ENCODE measurements at regions not wholly inside any gene's neighbourhood (a gene's known extent, or its start where the extent isn't known, plus 50 kb on each side); places are given as distances from the start of the nearest gene placed in this dataset.

DNA sequence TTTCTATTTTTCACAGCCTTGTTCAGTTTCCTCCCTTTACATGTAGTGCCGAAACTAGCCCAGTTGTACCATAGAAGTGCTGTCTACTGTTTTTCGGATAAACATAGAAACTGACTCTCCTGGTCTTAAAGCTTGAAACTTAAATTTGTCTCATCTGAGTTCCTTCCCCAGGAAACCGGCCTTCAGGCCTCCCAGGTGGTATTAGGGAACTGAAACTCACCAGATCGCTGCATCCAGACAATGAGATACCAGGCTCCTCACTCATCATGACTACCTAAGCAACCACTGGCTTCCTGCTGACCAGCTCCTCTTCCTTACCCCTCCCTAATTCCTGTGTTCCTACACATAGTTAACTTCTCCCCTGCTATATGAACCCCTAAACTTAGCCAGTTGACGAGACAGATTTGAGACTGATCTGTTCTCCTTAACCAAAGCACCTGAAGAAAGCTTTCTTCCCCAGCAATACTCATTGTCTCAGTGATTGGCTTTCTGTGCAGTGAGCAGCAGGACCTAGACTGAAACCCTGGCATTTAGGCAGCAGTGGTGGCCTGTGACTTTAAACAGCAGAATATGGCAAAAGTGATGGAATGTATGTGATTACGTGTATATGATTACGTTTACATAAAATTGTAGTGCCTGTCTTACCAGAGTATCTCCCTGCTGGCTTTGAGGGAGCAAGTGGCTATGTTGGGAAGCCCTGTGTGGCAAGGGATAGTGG is 959.1 kb upstream of the LCORL start:
- TF ChIP-seq CTCF (conservative IDR thresholded peaks at IDR 0.05; ENCODE audit: low read length): no peak
- no peak for DNase-seq (ENCODE audit: low read depth)
- no peak overlapping the region for H3K4me3 ChIP-seq (ENCODE audit: low read length)

GRCh38 chr4:18976884-18977283 is 955.3 kb upstream of the LCORL start:
- no peak for TF ChIP-seq CTCF (conservative IDR thresholded peaks at IDR 0.05; ENCODE audit: low read length)
- DNase-seq (ENCODE audit: low read depth): no peak
- H3K4me3 ChIP-seq (ENCODE audit: low read length): no peak overlapping the region

DNA sequence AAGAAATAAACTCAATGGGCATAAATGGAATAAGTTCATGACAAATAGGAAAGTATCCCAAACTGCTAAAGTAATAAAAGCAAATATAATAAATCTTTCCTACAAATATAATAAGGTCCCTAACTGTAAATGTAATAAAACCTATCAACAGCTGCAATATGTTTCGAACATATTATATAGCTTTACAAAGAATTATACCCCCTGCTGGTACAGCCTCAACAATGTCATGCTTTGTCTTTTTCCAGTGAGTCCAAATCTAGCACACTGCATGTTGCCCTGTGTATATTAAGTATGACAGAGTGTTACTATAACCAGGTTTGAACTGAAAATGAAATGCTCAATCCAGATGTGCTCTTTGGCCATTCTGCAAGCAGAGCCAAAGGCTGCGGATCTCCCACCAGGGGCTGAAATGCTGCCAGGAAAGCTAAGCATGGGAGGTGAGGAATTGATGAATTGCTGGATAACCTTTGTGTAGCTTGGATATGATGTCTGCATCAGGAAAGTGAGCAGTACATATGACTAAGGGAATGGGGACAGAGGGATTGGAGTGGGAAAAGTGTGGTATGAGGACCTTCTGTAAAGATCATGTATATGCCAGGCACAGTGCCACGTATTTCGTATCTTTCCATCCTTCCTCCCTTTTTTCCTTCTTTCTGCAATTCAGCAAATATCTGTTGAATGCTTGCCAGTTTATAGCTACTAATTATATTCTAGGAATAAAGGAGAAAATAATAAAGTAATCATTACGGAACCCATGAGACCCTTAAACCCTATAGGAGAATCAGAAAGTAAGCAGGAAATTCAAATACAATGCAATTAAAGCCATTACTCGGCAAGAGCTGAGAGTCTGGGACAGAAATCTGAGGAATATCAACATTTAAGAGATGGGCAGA is 954.6 kb upstream of the LCORL start:
- no peak overlapping the region for H3K4me3 ChIP-seq (ENCODE audit: low read length)
- no peak for TF ChIP-seq CTCF (conservative IDR thresholded peaks at IDR 0.05; ENCODE audit: low read length)
- no peak for DNase-seq (ENCODE audit: low read depth)

GRCh38 chr4:18973296-18973695 is 951.7 kb upstream of the LCORL start:
- DNase-seq (ENCODE audit: low read depth): no peak
- no peak for TF ChIP-seq CTCF (conservative IDR thresholded peaks at IDR 0.05; ENCODE audit: low read length)
- no peak overlapping the region for H3K4me3 ChIP-seq (ENCODE audit: low read length)

DNA sequence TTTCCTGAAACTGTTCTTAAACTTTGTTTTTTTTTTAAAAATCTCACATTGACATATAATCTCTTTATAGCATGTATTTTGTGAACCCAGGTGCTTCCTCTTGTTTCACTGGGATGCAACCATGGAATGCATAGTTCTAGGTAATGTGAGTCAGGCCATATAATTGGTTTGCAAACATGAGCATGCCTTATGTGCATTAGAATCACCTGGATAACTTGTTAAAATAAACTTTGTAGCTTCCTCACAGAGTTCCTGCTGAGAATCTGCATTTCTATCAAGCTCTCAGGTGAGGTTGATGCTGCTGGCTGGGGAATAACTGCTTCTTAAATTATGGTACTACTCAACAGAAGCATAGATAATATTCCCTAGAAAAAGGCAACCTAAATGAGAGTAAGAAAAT is 940.3 kb upstream of the LCORL start:
- no peak for DNase-seq (ENCODE audit: low read depth)
- TF ChIP-seq CTCF (conservative IDR thresholded peaks at IDR 0.05; ENCODE audit: low read length): no peak
- H3K4me3 ChIP-seq (ENCODE audit: low read length): no peak overlapping the region

GRCh38 chr4:18961266-18961665 is 939.7 kb upstream of the LCORL start:
- no peak for TF ChIP-seq CTCF (conservative IDR thresholded peaks at IDR 0.05; ENCODE audit: low read length)
- no peak overlapping the region for H3K4me3 ChIP-seq (ENCODE audit: low read length)
- DNase-seq (ENCODE audit: low read depth): no peak

DNA sequence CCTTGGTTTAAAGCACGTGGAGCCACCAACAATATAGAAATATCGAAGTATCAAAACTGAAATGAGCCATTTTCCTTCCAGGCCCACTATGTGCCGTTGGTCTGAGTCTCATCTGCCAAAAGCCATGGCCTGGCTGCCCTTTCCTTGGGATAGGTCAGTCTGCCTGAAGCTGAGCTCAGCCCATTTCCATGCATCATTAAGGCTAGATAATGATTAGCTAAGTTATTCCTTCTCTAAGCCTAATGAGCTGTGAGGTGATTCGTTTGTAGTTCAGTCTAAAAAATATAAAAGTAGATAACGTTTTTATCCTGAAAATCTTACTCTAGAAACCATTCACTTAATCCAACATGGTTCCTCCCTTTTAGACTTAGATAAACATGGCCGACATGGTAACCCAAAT is 936.2 kb upstream of the LCORL start:
- TF ChIP-seq CTCF (conservative IDR thresholded peaks at IDR 0.05; ENCODE audit: low read length): no peak
- no peak for DNase-seq (ENCODE audit: low read depth)
- H3K4me3 ChIP-seq (ENCODE audit: low read length): no peak overlapping the region
